Common myeloid progenitor, CD34-positive (primary cell): ENCODE measurements at regions not wholly inside any gene's neighbourhood (a gene's known extent, or its start where the extent isn't known, plus 50 kb on each side); places are given as distances from the start of the nearest gene placed in this dataset.

Source experiments
- CTCF ChIA-PET: fragments of 350-600 bp; sonication (Branson Sonifier 250); formaldehyde crosslinking; loops from one replicate; lab custom pipeline; 2021; ENCODE audit warnings: antibody characterized with exemption; lab: Charles Lee
- POLR2A ChIA-PET: fragments of 350-600 bp; sonication (Branson Sonifier 250); formaldehyde crosslinking; loops from one replicate; lab custom pipeline; 2021; ENCODE audit warnings: antibody characterized with exemption; lab: Charles Lee
- DNase-seq, 3 donors: peaks; one replicate each; pipeline versions ENCODE4 v3.0.0 to v3.0.0-alpha.2; 2013
- H3K27ac ChIP-seq, 2 experiments: 1 replicate in 1 of 2; 2 replicates in 1 of 2; pipeline ENCODE4 v1.7.0; 2013; ENCODE audit warnings: inconsistent platforms in 2 of 2, low read length in 2 of 2, mild to moderate bottlenecking in 2 of 2, low read depth in 1 of 2, moderate library complexity in 1 of 2; ENCODE audit not compliant: severe bottlenecking in 2 of 2, insufficient read depth in 1 of 2, poor library complexity in 1 of 2
- H3K27me3 ChIP-seq, 5 experiments: replicated peaks in 2 of 5; 1 replicate in 3 of 5; 2 replicates in 2 of 5; pipeline versions ENCODE4 v1.6.1 to v1.7.0; 2013; ENCODE audit warnings: low read length in 4 of 5, mild to moderate bottlenecking in 2 of 5, moderate library complexity in 2 of 5, inconsistent platforms in 1 of 5; ENCODE audit not compliant: insufficient read depth in 5 of 5, control insufficient read depth in 4 of 5
- H3K36me3 ChIP-seq, 4 experiments: 1 replicate in 2 of 4; 2 replicates in 2 of 4; pipeline versions ENCODE4 v1.6.1 to v1.7.0; 2013; ENCODE audit warnings: low read length in 3 of 4, control low read depth in 1 of 4, mild to moderate bottlenecking in 1 of 4; ENCODE audit not compliant: control insufficient read depth in 4 of 4, insufficient read depth in 4 of 4
- H3K4me1 ChIP-seq, 4 experiments: 1 replicate in 3 of 4; 2 replicates in 1 of 4; pipeline versions ENCODE4 v1.6.1 to v1.7.1; 2013; ENCODE audit warnings: low read length in 3 of 4, mild to moderate bottlenecking in 3 of 4, control low read depth in 1 of 4, inconsistent platforms in 1 of 4, moderate library complexity in 1 of 4; ENCODE audit not compliant: control insufficient read depth in 4 of 4, insufficient read depth in 4 of 4; ENCODE audit errors: control extremely low read depth in 1 of 4
- H3K4me3 ChIP-seq, 7 experiments: 1 replicate in 4 of 7; 2 replicates in 3 of 7; pipeline versions ENCODE4 v1.5.1 to v1.7.0; 2013; ENCODE audit warnings: mild to moderate bottlenecking in 7 of 7, low read length in 6 of 7, moderate library complexity in 6 of 7, inconsistent platforms in 2 of 7, low read depth in 2 of 7, control low read depth in 1 of 7; ENCODE audit not compliant: insufficient read depth in 4 of 7, control insufficient read depth in 1 of 7; ENCODE audit errors: extremely low read depth in 1 of 7
- H3K9me3 ChIP-seq, 5 experiments: 1 replicate in 4 of 5; 2 replicates in 1 of 5; pipeline versions ENCODE4 v1.6.1 to v1.7.1; 2013; ENCODE audit warnings: low read length in 4 of 5, mild to moderate bottlenecking in 2 of 5, inconsistent platforms in 1 of 5, low read depth in 1 of 5, moderate library complexity in 1 of 5; ENCODE audit not compliant: control insufficient read depth in 4 of 5, insufficient read depth in 2 of 5; ENCODE audit errors: control extremely low read depth in 1 of 5
- WGBS: methylation state at CpG from one replicate; pipeline ENCODE4 v1.1.5; 2013; ENCODE audit not compliant: insufficient coverage; 5-methylcytosine and 5-hydroxymethylcytosine counted together

- Histone ChIP-seq H3K36me3 (no peaks in the 10 kb centered on the region), H3K9me3 (peaks cover 0 to 23% (median 10%) of the 10 kb centered on the region in 5 experiments), H3K4me1 (no peaks in the 10 kb centered on the region), H3K27me3 (peaks cover 0 to 28% (median 0%) of the 10 kb centered on the region in 5 experiments), H3K4me3 (no peak overlapping the region), H3K27ac (no peak overlapping the region)
- DNase-seq = no peak
- ChIA-PET CTCF (no interaction called here), POLR2A (no interaction called here)
- no CpG with 5 or more reads among the region's 6 CpGs for WGBS
Observed at GRCh38 chr1:37282764-37283163, 191.6 kb upstream of the ZC3H12A start.

GRCh38 chr1:37284053-37284452 lies 190.3 kb upstream of the ZC3H12A start:
- Histone ChIP-seq H3K4me1 (no peaks in the 10 kb centered on the region), H3K4me3 (no peak overlapping the region), H3K9me3 (peaks cover 0 to 20% (median 11%) of the 10 kb centered on the region in 5 experiments), H3K27me3 (peaks cover 0 to 21% (median 0%) of the 10 kb centered on the region in 5 experiments), H3K36me3 (no peaks in the 10 kb centered on the region), H3K27ac (no peak overlapping the region)
- POLR2A ChIA-PET = no interaction called here
- WGBS = 58% methylated on average over 2 of the region's 4 CpGs
- CTCF ChIA-PET = no interaction called here
- DNase-seq = no peak

GRCh38 chr1:37286881-37287280 lies 187.5 kb upstream of the ZC3H12A start:
- 100% methylated on average over 2 of the region's 4 CpGs for WGBS
- no peak for DNase-seq
- ChIA-PET CTCF (no interaction called here), POLR2A (interaction anchor here (0.6 kb wide), 1 partner anchor 823 kb away, joined by 4 read pairs; no protein-coding TSS in a partner anchor)
- Histone ChIP-seq H3K9me3 (peaks cover 0 to 4% (median 3%) of the 10 kb centered on the region in 5 experiments), H3K4me1 (no peaks in the 10 kb centered on the region), H3K36me3 (no peaks in the 10 kb centered on the region), H3K4me3 (peak overlapping the region in 1 of 7 experiments; percentile 3), H3K27me3 (peaks cover 0 to 14% (median under 1%) of the 10 kb centered on the region in 5 experiments), H3K27ac (no peak overlapping the region)

- WGBS = no CpG with 5 or more reads among the region's 3 CpGs
- no peak overlapping the region for H3K4me3 ChIP-seq
- peaks cover 0 to 21% (median 2%) of the 10 kb centered on the region in 5 experiments for H3K27me3 ChIP-seq
- ChIA-PET CTCF (no interaction called here), POLR2A (no interaction called here)
- peak; percentile 9 to 51 (median 48) for DNase-seq
- no peaks in the 10 kb centered on the region for H3K36me3 ChIP-seq
- no peaks in the 10 kb centered on the region for H3K4me1 ChIP-seq
- H3K27ac ChIP-seq = no peak overlapping the region
- peaks cover 0 to 4% (median 3%) of the 10 kb centered on the region in 5 experiments for H3K9me3 ChIP-seq
Observed at GRCh38 chr1:37288900-37289299, 185.5 kb upstream of the ZC3H12A start.

- Histone ChIP-seq H3K4me1 (no peaks in the 10 kb centered on the region), H3K27ac (no peak overlapping the region), H3K27me3 (peaks cover 0 to 35% (median 4%) of the 10 kb centered on the region in 5 experiments), H3K4me3 (no peak overlapping the region), H3K36me3 (no peaks in the 10 kb centered on the region), H3K9me3 (peaks cover 0 to 3% (median 0%) of the 10 kb centered on the region in 5 experiments)
- ChIA-PET CTCF (no interaction called here), POLR2A (no interaction called here)
- 80% methylated on average over 4 of the region's 4 CpGs for WGBS
- DNase-seq = no peak
Observed at GRCh38 chr1:37290718-37291117, 183.7 kb upstream of the ZC3H12A start.

- Histone ChIP-seq H3K27me3 (peaks cover 0 to 42% (median 4%) of the 10 kb centered on the region in 5 experiments), H3K4me1 (no peaks in the 10 kb centered on the region), H3K36me3 (no peaks in the 10 kb centered on the region), H3K27ac (no peak overlapping the region), H3K4me3 (no peak overlapping the region), H3K9me3 (peaks cover 0 to under 1% (median 0%) of the 10 kb centered on the region in 5 experiments)
- CTCF ChIA-PET = no interaction called here
- 67% methylated on average over 9 of the region's 9 CpGs for WGBS
- POLR2A ChIA-PET = no interaction called here
- no peak for DNase-seq
Observed at GRCh38 chr1:37292789-37293188, 181.6 kb upstream of the ZC3H12A start.

GRCh38 chr1:37294096-37294495 lies 180.3 kb upstream of the ZC3H12A start:
- H3K36me3 ChIP-seq = no peaks in the 10 kb centered on the region
- DNase-seq = no peak
- no peaks in the 10 kb centered on the region for H3K9me3 ChIP-seq
- WGBS = 90% methylated on average over 4 of the region's 4 CpGs
- no peaks in the 10 kb centered on the region for H3K4me1 ChIP-seq
- no peak overlapping the region for H3K4me3 ChIP-seq
- peaks cover 0 to 49% (median 4%) of the 10 kb centered on the region in 5 experiments for H3K27me3 ChIP-seq
- POLR2A ChIA-PET = no interaction called here
- H3K27ac ChIP-seq = no peak overlapping the region
- CTCF ChIA-PET = no interaction called here
